ENCODE measurements at regions not wholly inside any gene's neighbourhood (a gene's known extent, or its start where the extent isn't known, plus 50 kb on each side); places are given as distances from the start of the nearest gene placed in this dataset.

DNA sequence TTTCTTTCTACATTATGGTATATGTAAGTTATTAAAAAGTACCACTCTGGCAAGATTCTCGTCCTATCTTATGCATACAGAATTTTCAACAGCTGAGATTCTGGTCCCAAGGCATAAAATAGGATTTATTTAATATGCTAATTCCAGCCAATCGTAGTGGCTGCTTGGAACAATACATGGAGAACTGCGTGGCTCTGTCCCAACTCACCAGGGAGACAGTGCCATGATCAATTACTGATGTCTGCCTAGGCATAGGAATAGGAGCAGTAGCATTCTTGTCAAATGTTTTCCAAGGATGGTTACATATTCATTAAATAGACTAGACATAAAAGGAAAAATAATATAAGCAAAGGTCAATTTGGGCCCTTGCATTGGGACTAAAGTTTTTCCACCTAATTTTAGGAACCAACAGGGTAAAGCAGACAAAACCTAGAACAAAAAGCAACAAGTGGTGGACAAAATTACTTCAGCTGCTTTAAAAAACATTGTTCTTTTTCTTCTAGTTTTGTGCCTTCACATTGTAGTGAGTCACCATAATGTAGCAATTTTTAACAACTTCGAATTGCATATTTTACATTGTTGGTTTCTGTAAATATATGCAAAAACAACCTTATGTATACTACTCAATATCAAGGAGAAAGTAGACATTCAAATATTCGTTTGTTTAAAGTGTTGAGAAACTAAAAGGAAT is 232.8 kb upstream of the ATP5MC3 start:
- TF ChIP-seq POLR2A (IDR thresholded peaks at IDR 0.05; ENCODE audit: low read length) (no peak), GATA1 (IDR thresholded peaks at IDR 0.05; ENCODE audit: low read depth, low read length) (no peak)
